DOHH2 (cell line): ENCODE measurements at regions not wholly inside any gene's neighbourhood (a gene's known extent, or its start where the extent isn't known, plus 50 kb on each side); places are given as distances from the start of the nearest gene placed in this dataset.

ENCODE experiments used
- H3F3A ChIP-seq: fragments of 200-600 bp; sonication (generic), shearing (Covaris generic); 2 replicates; pipeline ENCODE4 v1.6.0; 2016; ENCODE audit warnings: antibody characterized with exemption, mild to moderate bottlenecking; ENCODE audit not compliant: control insufficient read depth, insufficient read depth
- H3K27ac ChIP-seq: fragments of 200-600 bp; sonication (generic); 2 replicates; pipeline ENCODE4 v1.5.1; 2014; ENCODE audit warnings: low read depth, mild to moderate bottlenecking, low read length, moderate library complexity
- H3K27me3 ChIP-seq: fragments of 200-600 bp; sonication (generic); 2 replicates; pipeline ENCODE4 v1.6.1; 2014; ENCODE audit warnings: mild to moderate bottlenecking, low read length, mixed read lengths; ENCODE audit not compliant: control insufficient read depth
- H3K36me3 ChIP-seq: fragments of 200-600 bp; sonication (generic); 2 replicates; pipeline ENCODE4 v1.6.1; 2014; ENCODE audit warnings: mild to moderate bottlenecking, low read length, moderate library complexity, mixed read lengths; ENCODE audit not compliant: control insufficient read depth
- H3K4me1 ChIP-seq: fragments of 200-600 bp; sonication (generic); 2 replicates; pipeline ENCODE4 v1.6.1; 2014; ENCODE audit warnings: mild to moderate bottlenecking, low read length, mixed read lengths; ENCODE audit not compliant: control insufficient read depth
- H3K4me2 ChIP-seq: fragments of 200-600 bp; sonication (generic); 2 replicates; pipeline ENCODE4 v1.6.0; 2014; ENCODE audit warnings: mild to moderate bottlenecking, low read length, moderate library complexity
- H3K4me3 ChIP-seq: fragments of 200-600 bp; sonication (generic); 2 replicates; pipeline ENCODE4 v1.5.1; 2014; ENCODE audit warnings: mild to moderate bottlenecking, low read length, mixed read lengths
- H3K79me2 ChIP-seq: fragments of 200-600 bp; sonication (generic); 2 replicates; pipeline ENCODE4 v1.6.1; 2014; ENCODE audit warnings: mild to moderate bottlenecking, low read length, mixed read lengths; ENCODE audit not compliant: control insufficient read depth
- H3K9me2 ChIP-seq: fragments of 200-600 bp; sonication (generic); replicated peaks from 2 replicates; pipeline ENCODE4 v1.6.1; 2014; ENCODE audit warnings: mild to moderate bottlenecking, low read length, mixed read lengths; ENCODE audit not compliant: control insufficient read depth
- H3K9me3 ChIP-seq: fragments of 200-600 bp; sonication (generic); 2 replicates; pipeline ENCODE4 v1.6.1; 2014; ENCODE audit warnings: antibody characterized with exemption, low read length, mixed read lengths; ENCODE audit not compliant: control insufficient read depth, insufficient read depth
- H4K20me1 ChIP-seq: fragments of 200-600 bp; sonication (generic); 2 replicates; pipeline ENCODE4 v1.6.0; 2014; ENCODE audit warnings: low read depth, mild to moderate bottlenecking, antibody characterized with exemption, low read length, moderate library complexity; ENCODE audit not compliant: control insufficient read depth, insufficient read depth
- CTCF ChIP-seq: fragments of 200-600 bp; sonication (generic); IDR thresholded peaks from one replicate; pipeline ENCODE4 v1.5.1; 2014; ENCODE audit warnings: antibody characterized with exemption, mild to moderate bottlenecking, low read depth, low read length; ENCODE audit not compliant: poor library complexity, severe bottlenecking
- EZH2phosphoT487 ChIP-seq: fragments of 200-600 bp; sonication (generic); IDR thresholded peaks from 2 replicates; pipeline ENCODE4 v1.6.1; 2017; ENCODE audit warnings: borderline replicate concordance, mild to moderate bottlenecking, antibody characterized with exemption, low read length, moderate library complexity, mixed read lengths

GRCh38 chr16:7990626-7991260 lies 599.6 kb downstream of the TMEM114 start:
- no peaks in the 10 kb centered on the region for H3K79me2 ChIP-seq
- no peak overlapping the region for H3K4me2 ChIP-seq
- no peak overlapping the region for H3K4me3 ChIP-seq
- H3K9me3 ChIP-seq, result no peaks in the 10 kb centered on the region
- no peaks in the 10 kb centered on the region for H4K20me1 ChIP-seq
- no peaks in the 10 kb centered on the region for H3K27me3 ChIP-seq
- H3K4me1 ChIP-seq, result no peaks in the 10 kb centered on the region
- H3K9me2 ChIP-seq, result no peaks in the 10 kb centered on the region
- no peaks in the 10 kb centered on the region for H3K36me3 ChIP-seq
- no peak for TF ChIP-seq CTCF
- TF ChIP-seq EZH2phosphoT487, result no peak
- no peaks in the 10 kb centered on the region for H3F3A ChIP-seq
- H3K27ac ChIP-seq, result no peak overlapping the region

- Histone ChIP-seq H3K4me3 (no peak overlapping the region), H3K9me2 (no peaks in the 10 kb centered on the region), H3F3A (no peaks in the 10 kb centered on the region), H3K9me3 (no peaks in the 10 kb centered on the region), H3K79me2 (no peaks in the 10 kb centered on the region), H3K4me1 (no peaks in the 10 kb centered on the region), H3K27me3 (no peaks in the 10 kb centered on the region), H3K4me2 (no peak overlapping the region), H3K36me3 (no peaks in the 10 kb centered on the region), H4K20me1 (no peaks in the 10 kb centered on the region), H3K27ac (no peak overlapping the region)
- TF ChIP-seq CTCF (no peak), EZH2phosphoT487 (no peak)
These were observed 606.6 kb downstream of the TMEM114 start for GRCh38 chr16:7983676-7984075.

GRCh38 chr16:7980133-7980483 lies 610.2 kb downstream of the TMEM114 start:
- H3K9me2 ChIP-seq, result no peaks in the 10 kb centered on the region
- H3K4me1 ChIP-seq, result no peaks in the 10 kb centered on the region
- H3K4me3 ChIP-seq, result no peak overlapping the region
- no peaks in the 10 kb centered on the region for H3K36me3 ChIP-seq
- no peaks in the 10 kb centered on the region for H4K20me1 ChIP-seq
- no peaks in the 10 kb centered on the region for H3F3A ChIP-seq
- H3K27me3 ChIP-seq, result no peaks in the 10 kb centered on the region
- no peaks in the 10 kb centered on the region for H3K9me3 ChIP-seq
- no peak overlapping the region for H3K27ac ChIP-seq
- H3K4me2 ChIP-seq, result no peak overlapping the region
- TF ChIP-seq EZH2phosphoT487 (no peak), CTCF (no peak)
- no peaks in the 10 kb centered on the region for H3K79me2 ChIP-seq
